ENCODE measurements at regions not wholly inside any gene's neighbourhood (a gene's known extent, or its start where the extent isn't known, plus 50 kb on each side); places are given as distances from the start of the nearest gene placed in this dataset.

- peaks cover 4% of the 10 kb centered on the region for H3K27me3 Mint-ChIP-seq
- H3K9me3 Mint-ChIP-seq = peaks cover 3% of the 10 kb centered on the region
- Histone ChIP-seq H3K36me3 (ENCODE audit: insufficient read depth, low read length) (no peaks in the 10 kb centered on the region), H3K27ac (ENCODE audit: low read depth in 1 of 2, low read length in 2 of 2) (no peak overlapping the region), H3K4me3 (ENCODE audit: low read length) (no peak overlapping the region), H3K9me3 (ENCODE audit: control insufficient read depth in 1 of 2, insufficient read depth in 1 of 2, low read length in 2 of 2) (peaks cover 0 to 14% of the 10 kb centered on the region in 2 experiments), H3K27me3 (ENCODE audit: control insufficient read depth in 1 of 2, insufficient read depth in 2 of 2, low read length in 2 of 2) (peaks cover 0 to 8% of the 10 kb centered on the region in 2 experiments), H3K4me1 (ENCODE audit: insufficient read depth, low read length) (no peaks in the 10 kb centered on the region)
- H3K4me1 Mint-ChIP-seq (ENCODE audit: low read depth) = peaks cover 8% of the 10 kb centered on the region
- ATAC-seq (ENCODE audit: poor library complexity) = no peak
- no peak overlapping the region for H3K4me3 Mint-ChIP-seq
- intact Hi-C loops (cut with DNase I, micrococcal nuclease) = no loop called here
- ChIA-PET POLR2A (no interaction called here), CTCF (no interaction called here)
- H3K36me3 Mint-ChIP-seq (ENCODE audit: low read depth) = no peaks in the 10 kb centered on the region
- no peak for TF ChIP-seq CTCF (IDR thresholded peaks at IDR 0.05)
- DNase-seq = no peak
- no peak overlapping the region for H3K27ac Mint-ChIP-seq
Observed at GRCh38 chr17:73800893-73801292, 156.6 kb upstream of the SDK2 start.

GRCh38 chr17:73801455-73802100 is 157.3 kb upstream of the SDK2 start:
- H3K9me3 ChIP-seq (ENCODE audit: control insufficient read depth in 1 of 2, insufficient read depth in 1 of 2, low read length in 2 of 2) = peaks cover 0 to 14% of the 10 kb centered on the region in 2 experiments
- no peak overlapping the region for H3K27ac ChIP-seq (ENCODE audit: low read depth in 1 of 2, low read length in 2 of 2)
- Mint-ChIP-seq H3K9me3 (peaks cover 3% of the 10 kb centered on the region), H3K36me3 (ENCODE audit: low read depth) (no peaks in the 10 kb centered on the region), H3K27me3 (peaks cover 4% of the 10 kb centered on the region), H3K4me3 (no peak overlapping the region), H3K27ac (no peak overlapping the region), H3K4me1 (ENCODE audit: low read depth) (peaks cover 8% of the 10 kb centered on the region)
- no peak for DNase-seq
- POLR2A ChIA-PET = no interaction called here
- CTCF ChIA-PET = no interaction called here
- no peaks in the 10 kb centered on the region for H3K4me1 ChIP-seq (ENCODE audit: insufficient read depth, low read length)
- TF ChIP-seq CTCF (IDR thresholded peaks at IDR 0.05) = no peak
- ATAC-seq (ENCODE audit: poor library complexity) = no peak
- peaks cover 0 to 8% of the 10 kb centered on the region in 2 experiments for H3K27me3 ChIP-seq (ENCODE audit: control insufficient read depth in 1 of 2, insufficient read depth in 2 of 2, low read length in 2 of 2)
- no peaks in the 10 kb centered on the region for H3K36me3 ChIP-seq (ENCODE audit: insufficient read depth, low read length)
- H3K4me3 ChIP-seq (ENCODE audit: low read length) = no peak overlapping the region
- intact Hi-C loops (cut with DNase I, micrococcal nuclease) = no loop called here

GRCh38 chr17:73802314-73802713 is 158.1 kb upstream of the SDK2 start:
- peaks cover 0 to 8% of the 10 kb centered on the region in 2 experiments for H3K27me3 ChIP-seq (ENCODE audit: control insufficient read depth in 1 of 2, insufficient read depth in 2 of 2, low read length in 2 of 2)
- no peaks in the 10 kb centered on the region for H3K4me1 ChIP-seq (ENCODE audit: insufficient read depth, low read length)
- CTCF ChIA-PET = no interaction called here
- no peaks in the 10 kb centered on the region for H3K36me3 ChIP-seq (ENCODE audit: insufficient read depth, low read length)
- Mint-ChIP-seq H3K27me3 (peaks cover 4% of the 10 kb centered on the region), H3K9me3 (peaks cover 3% of the 10 kb centered on the region), H3K4me3 (no peak overlapping the region), H3K4me1 (ENCODE audit: low read depth) (peaks cover 8% of the 10 kb centered on the region), H3K36me3 (ENCODE audit: low read depth) (no peaks in the 10 kb centered on the region), H3K27ac (no peak overlapping the region)
- H3K4me3 ChIP-seq (ENCODE audit: low read length) = no peak overlapping the region
- POLR2A ChIA-PET = no interaction called here
- H3K9me3 ChIP-seq (ENCODE audit: control insufficient read depth in 1 of 2, insufficient read depth in 1 of 2, low read length in 2 of 2) = peaks cover 0 to 14% of the 10 kb centered on the region in 2 experiments
- intact Hi-C loops (cut with DNase I, micrococcal nuclease) = no loop called here
- H3K27ac ChIP-seq (ENCODE audit: low read depth in 1 of 2, low read length in 2 of 2) = no peak overlapping the region
- TF ChIP-seq CTCF (IDR thresholded peaks at IDR 0.05) = no peak
- DNase-seq (no peak), ATAC-seq (ENCODE audit: poor library complexity) (no peak)

All from CD4-positive, alpha-beta T cell (primary cell).